Right lobe of liver (tissue), 6 donors: ENCODE measurements at regions not wholly inside any gene's neighbourhood (a gene's known extent, or its start where the extent isn't known, plus 50 kb on each side); places are given as distances from the start of the nearest gene placed in this dataset.
A peak's percentile ranks its signal among the peaks of the same experiment; 100 is the strongest.
"Not testable (repeated sequence)": the region's sequence is repeated elsewhere in the genome, so short reads cannot be mapped to it uniquely, and the experiment has no call there.

Experiments used
- ATAC-seq, 4 donors: fragments of 200-7000 bp; cut with Tn5 transposase; one replicate each; pipeline ENCODE4 v1.9.1; 2020; ENCODE audit warnings: mild to moderate bottlenecking in 4 of 4, moderate library complexity in 4 of 4
- DNase-seq, 3 donors: peaks; one replicate each; pipeline ENCODE4 v3.0.0-alpha.2; 2020
- H3K27ac ChIP-seq, 3 donors: fragments of 200-600 bp; one replicate each; pipeline ENCODE4 v1.8.0; 2022
- H3K27me3 ChIP-seq, 2 donors: fragments of 200-600 bp; one replicate each; pipeline ENCODE4 v1.8.0; 2022
- H3K36me3 ChIP-seq, 4 donors: fragments of 200-600 bp; sonication (generic) in 1 of 4; one replicate each; pipeline versions ENCODE4 v1.5.1 to v1.8.0; 2017 to 2022; ENCODE audit warnings: control low read depth in 1 of 4
- H3K4me1 ChIP-seq, 4 donors: fragments of 200-600 bp; sonication (generic) in 1 of 4; one replicate each; pipeline versions ENCODE4 v1.5.1 to v1.8.0; 2017 to 2022; ENCODE audit warnings: control low read depth in 1 of 4
- H3K4me3 ChIP-seq, 3 donors: fragments of 200-600 bp; one replicate each; pipeline ENCODE4 v1.8.0; 2022
- H3K9me3 ChIP-seq, 4 donors: fragments of 200-600 bp; sonication (generic) in 1 of 4; one replicate each; pipeline versions ENCODE4 v1.5.1 to v1.8.0; 2017 to 2022; ENCODE audit warnings: control low read depth in 1 of 4
- CTCF ChIP-seq, 4 donors: fragments of 200-600 bp in 3 of 4; fragments of 450-650 bp in 1 of 4; IDR thresholded peaks; one replicate each; pipeline versions ENCODE4 v1.5.1 to v1.8.0; 2016 to 2022; ENCODE audit warnings: antibody characterized with exemption in 4 of 4, mild to moderate bottlenecking in 2 of 4
- POLR2A ChIP-seq: fragments of 450-650 bp; IDR thresholded peaks from one replicate; pipeline ENCODE4 v1.6.1; 2017; ENCODE audit warnings: antibody characterized with exemption, mild to moderate bottlenecking
- WGBS: methylation state at CpG from one replicate; pipeline ENCODE4 v1.1.6; 2018; ENCODE audit warnings: low coverage, low lambda C conversion rate; ENCODE audit not compliant: insufficient coverage; ENCODE audit errors: missing lambda C conversion rate; 5-methylcytosine and 5-hydroxymethylcytosine counted together
- intact Hi-C, 2 donors: fragments of 100-400 bp; cut with DNase I; formaldehyde crosslinking; loops; one replicate each; pipeline versions ENCODE4 v1.11.2 to v1.14.1; 2022
- donor health status: DM: no; HTN: yes; CAD: no.
- donor health status: DM: no; HTN: no; CAD: no.
- donor health status: DM: no; HTN: no; CAD: no.
- donor health status: DM: no; HTN: yes; CAD: no.
- donor health status: DM: no; HTN: yes; CAD: no.

- H3K36me3 ChIP-seq: no peaks in the 10 kb centered on the region
- no peaks in the 10 kb centered on the region for H3K4me1 ChIP-seq
- H3K9me3 ChIP-seq: no peaks in the 10 kb centered on the region
- intact Hi-C loops: no loop called here
- TF ChIP-seq POLR2A (no peak), CTCF (IDR thresholded peaks at IDR 0.05) (no peak)
- no peak overlapping the region for H3K4me3 ChIP-seq
- WGBS: 54% methylated on average over 5 of the region's 8 CpGs
- no peaks in the 10 kb centered on the region for H3K27me3 ChIP-seq
- ATAC-seq (peak in 3 of 4 donors; percentile 19 to 53 (median 35)), DNase-seq (no peak)
- no peak overlapping the region for H3K27ac ChIP-seq
These were observed 155.7 kb upstream of the JADE1 start for GRCh38 chr4:128653527-128654444.

GRCh38 chr4:128649575-128650205, 159.8 kb upstream of the JADE1 start:
- Histone ChIP-seq H3K4me3 (no peak overlapping the region), H3K27me3 (no peaks in the 10 kb centered on the region), H3K4me1 (no peaks in the 10 kb centered on the region), H3K9me3 (no peaks in the 10 kb centered on the region), H3K27ac (no peak overlapping the region), H3K36me3 (no peaks in the 10 kb centered on the region)
- no peak for DNase-seq
- peak; percentile 28 to 66 (median 38) for ATAC-seq
- TF ChIP-seq POLR2A: no peak
- no peak for TF ChIP-seq CTCF (IDR thresholded peaks at IDR 0.05)
- WGBS: 13% methylated on average over 1 of the region's 1 CpG
- intact Hi-C loops: no loop called here

GRCh38 chr4:128649161-128649560, 160.3 kb upstream of the JADE1 start:
- 0% methylated on average over 1 of the region's 1 CpG for WGBS
- Histone ChIP-seq H3K27me3 (no peaks in the 10 kb centered on the region), H3K27ac (no peak overlapping the region), H3K36me3 (no peaks in the 10 kb centered on the region), H3K4me1 (no peaks in the 10 kb centered on the region), H3K9me3 (no peaks in the 10 kb centered on the region), H3K4me3 (no peak overlapping the region)
- DNase-seq (no peak), ATAC-seq (no peak)
- TF ChIP-seq CTCF (IDR thresholded peaks at IDR 0.05) (no peak), POLR2A (no peak)
- intact Hi-C loops: no loop called here

GRCh38 chr4:128648021-128648420, 161.5 kb upstream of the JADE1 start:
- TF ChIP-seq CTCF (IDR thresholded peaks at IDR 0.05) (no peak), POLR2A (no peak)
- no peaks in the 10 kb centered on the region for H3K9me3 ChIP-seq

GRCh38 chr4:128646893-128647292, 162.6 kb upstream of the JADE1 start:
- H3K4me1 ChIP-seq, intact Hi-C loops, H3K36me3 ChIP-seq, H3K4me3 ChIP-seq, H3K9me3 ChIP-seq, H3K27ac ChIP-seq, ATAC-seq, DNase-seq, H3K27me3 ChIP-seq: not testable (repeated sequence)
- 33% methylated on average over 1 of the region's 1 CpG for WGBS

More at GRCh38 chr4:128648021-128648420, 161.5 kb upstream of the JADE1 start:
- intact Hi-C loops: no loop called here
- no peak for ATAC-seq
- Histone ChIP-seq H3K4me3 (no peak overlapping the region), H3K36me3 (no peaks in the 10 kb centered on the region), H3K27ac (no peak overlapping the region), H3K4me1 (no peaks in the 10 kb centered on the region), H3K27me3 (no peaks in the 10 kb centered on the region)
- WGBS: 67% methylated on average over 1 of the region's 1 CpG
- no peak for DNase-seq

- H3K27me3 ChIP-seq, H3K27ac ChIP-seq, ATAC-seq, H3K9me3 ChIP-seq, H3K4me1 ChIP-seq, H3K36me3 ChIP-seq, intact Hi-C loops, H3K4me3 ChIP-seq, DNase-seq: not testable (repeated sequence)
- 68% methylated on average over 15 of the region's 18 CpGs for WGBS
These were observed 164.5 kb upstream of the JADE1 start for GRCh38 chr4:128644693-128645654.

GRCh38 chr4:128644107-128644506, 165.4 kb upstream of the JADE1 start:
- H3K36me3 ChIP-seq, H3K27ac ChIP-seq, H3K4me1 ChIP-seq, H3K4me3 ChIP-seq, ATAC-seq, DNase-seq, H3K9me3 ChIP-seq, H3K27me3 ChIP-seq, intact Hi-C loops: not testable (repeated sequence)
- WGBS: 80% methylated on average over 1 of the region's 3 CpGs
